ENCODE measurements at regions not wholly inside any gene's neighbourhood (a gene's known extent, or its start where the extent isn't known, plus 50 kb on each side); places are given as distances from the start of the nearest gene placed in this dataset.
A peak's percentile ranks its signal among the peaks of the same experiment; 100 is the strongest.

- no peak for DNase-seq (ENCODE audit: low spot score)
Observed at GRCh38 chr3:23746441-23746840, 59.3 kb upstream of the UBE2E1 start.

GRCh38 chr3:23747841-23748240, 57.9 kb upstream of the UBE2E1 start:
- DNase-seq (ENCODE audit: low spot score), result no peak

- peak; percentile 33 for DNase-seq (ENCODE audit: low spot score)
Observed at GRCh38 chr3:23748398-23749110, 57.2 kb upstream of the UBE2E1 start.

GRCh38 chr3:23749609-23750008, 56.1 kb upstream of the UBE2E1 start:
- no peak for DNase-seq (ENCODE audit: low spot score)

- DNase-seq (ENCODE audit: low spot score), result no peak
Observed at GRCh38 chr3:23750573-23751210, 55.1 kb upstream of the UBE2E1 start.

GRCh38 chr3:23751212-23751723, 54.5 kb upstream of the UBE2E1 start:
- no peak for DNase-seq (ENCODE audit: low spot score)

- no peak for DNase-seq (ENCODE audit: low spot score)
Observed at GRCh38 chr3:23752126-23752525, 53.6 kb upstream of the UBE2E1 start.

GRCh38 chr3:23754215-23754614, 51.5 kb upstream of the UBE2E1 start:
- no peak for DNase-seq (ENCODE audit: low spot score)

Measured in AG08395 (cell line).